HL-60 (cell line): ENCODE measurements at regions not wholly inside any gene's neighbourhood (a gene's known extent, or its start where the extent isn't known, plus 50 kb on each side); places are given as distances from the start of the nearest gene placed in this dataset.
A peak's percentile ranks its signal among the peaks of the same experiment; 100 is the strongest.

Experiments
- CTCF ChIP-seq: IDR thresholded peaks from one replicate; pipeline ENCODE4 v1.5.1; 2011; ENCODE audit warnings: low read length, control low read depth, inconsistent platforms; ENCODE audit not compliant: insufficient read depth
- GABPA ChIP-seq: IDR thresholded peaks from 2 replicates; pipeline ENCODE4 v1.6.1; 2012; ENCODE audit warnings: low read depth
- POLR2AphosphoS5 ChIP-seq: IDR thresholded peaks from 2 replicates; pipeline ENCODE4 v1.6.1; 2012; ENCODE audit warnings: low read depth
- REST ChIP-seq: IDR thresholded peaks from 2 replicates; pipeline ENCODE4 v1.6.1; 2012; ENCODE audit warnings: low read depth; ENCODE audit not compliant: insufficient replicate concordance

DNA sequence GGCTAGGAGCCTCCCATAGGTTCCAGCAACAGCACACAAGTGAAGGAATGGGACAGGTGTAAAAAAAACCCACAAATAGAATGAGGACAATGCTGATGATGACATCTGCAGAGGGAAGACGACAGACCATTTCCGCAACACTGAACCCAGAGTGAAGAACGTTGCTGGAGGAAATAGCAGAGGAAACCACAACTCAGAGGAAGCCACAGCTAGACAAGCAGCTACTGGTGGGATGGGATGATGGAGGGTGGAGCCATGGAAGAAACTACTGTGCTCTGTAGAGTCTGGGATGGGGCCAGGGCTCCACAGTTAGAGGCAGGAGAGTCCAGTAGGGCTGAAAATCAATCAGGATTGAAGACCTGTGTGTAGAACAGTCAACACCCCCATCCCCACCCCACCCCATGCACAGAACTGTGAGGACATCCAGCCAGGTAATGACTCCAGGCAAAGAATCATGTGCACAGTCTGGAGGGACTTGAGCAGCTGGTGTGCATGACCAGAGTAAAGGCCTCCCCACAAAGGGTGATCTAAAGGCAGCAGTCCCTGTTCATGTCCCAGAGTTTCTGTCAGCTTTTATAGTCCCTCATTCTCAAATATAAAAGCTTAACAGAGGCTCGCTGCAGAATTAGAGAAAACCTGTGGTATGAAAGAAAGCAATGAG, 65.2 kb upstream of the SPIN1 start:
- TF ChIP-seq CTCF (no peak), REST (no peak), POLR2AphosphoS5 (peak; percentile 74), GABPA (no peak)
